K562 (cell line): ENCODE measurements at regions not wholly inside any gene's neighbourhood (a gene's known extent, or its start where the extent isn't known, plus 50 kb on each side); places are given as distances from the start of the nearest gene placed in this dataset.

Experiments used
- ATAC-seq: fragments of 200-7000 bp; cut with Tn5 transposase; 3 replicates; pipeline ENCODE4 v1.9.1; 2020; ENCODE audit warnings: moderate library complexity
- BruUV-seq: library from RNA; stranded (reverse); fragments of 400-500 nt; replicated peaks from 2 replicates; lab custom pipeline; 2021; lab: Mats Ljungman, UMichigan
- CTCF ChIA-PET: fragments of 300-600 bp; formaldehyde crosslinking; extraction: SDS; loops from one replicate; lab custom pipeline; 2021; ENCODE audit warnings: low intra/inter-chr PET ratio; lab: Yijun Ruan, JAX
- POLR2A ChIA-PET: fragments of 300-600, 350-650 bp; sonication (Branson Sonifier 250); formaldehyde crosslinking; extraction: SDS; loops from one replicate; lab custom pipeline; 2021; ENCODE audit warnings: antibody characterized with exemption, inconsistent platforms; lab: Yijun Ruan, JAX
- DNase-seq, 4 experiments: peaks; one replicate each; pipeline versions ENCODE4 v3.0.0 to v3.0.0-alpha.2; 2011 to 2018; ENCODE audit warnings: low spot score in 3 of 4, mixed read lengths in 3 of 4; ENCODE audit errors: extremely low read depth in 1 of 4
- FAIRE-seq: peaks from 2 replicates; lab custom pipeline; 2011; peaks lifted over from hg19 to GRCh38; lab: Jason Lieb, UNC
- H2AFZ ChIP-seq: 2 replicates; pipeline ENCODE4 v1.6.0; 2011; ENCODE audit warnings: low read depth, low read length, control low read depth, inconsistent platforms
- H3K27ac ChIP-seq: fragments of 200-600 bp; 3 replicates; pipeline ENCODE4 v1.8.0; 2011; ENCODE audit warnings: low read depth, mild to moderate bottlenecking, control low read depth, inconsistent platforms, low read length, moderate library complexity, mixed read lengths; ENCODE audit errors: extremely low read depth
- H3K27me3 ChIP-seq, 2 experiments: fragments of 300-600 bp in 1 of 2; 2 replicates in 1 of 2; 3 replicates in 1 of 2; pipeline versions ENCODE4 v1.6.0 to v1.8.0; 2011; ENCODE audit warnings: inconsistent platforms in 2 of 2, low read length in 2 of 2, mild to moderate bottlenecking in 1 of 2, mixed read lengths in 1 of 2, moderate library complexity in 1 of 2; ENCODE audit not compliant: control insufficient read depth in 2 of 2, insufficient read depth in 2 of 2
- H3K36me3 ChIP-seq: fragments of 300-600 bp; 3 replicates; pipeline ENCODE4 v1.8.0; 2011; ENCODE audit warnings: mild to moderate bottlenecking, low read length, inconsistent platforms; ENCODE audit not compliant: control insufficient read depth, insufficient read depth
- H3K4me1 ChIP-seq, 2 experiments: fragments of 200-600 bp in 1 of 2; replicated peaks in 1 of 2; 2 replicates in 1 of 2; 3 replicates in 1 of 2; pipeline versions ENCODE4 v1.5.1 to v1.8.0; 2011; ENCODE audit warnings: inconsistent platforms in 2 of 2, low read length in 2 of 2, mild to moderate bottlenecking in 1 of 2, mixed read lengths in 1 of 2, moderate library complexity in 1 of 2; ENCODE audit not compliant: control insufficient read depth in 2 of 2, insufficient read depth in 2 of 2
- H3K4me2 ChIP-seq: 2 replicates; pipeline ENCODE4 v1.6.1; 2011; ENCODE audit warnings: low read length, control low read depth, inconsistent platforms, mixed read lengths; ENCODE audit not compliant: insufficient read depth
- H3K4me3 ChIP-seq: fragments of 200-600 bp; sonication (generic), shearing (Covaris generic); 2 replicates; pipeline ENCODE4 v1.5.1; 2016; ENCODE audit warnings: control low read depth, inconsistent platforms
- H3K79me2 ChIP-seq: fragments of 200-600 bp; 3 replicates; pipeline ENCODE4 v1.8.0; 2011; ENCODE audit warnings: low read length, inconsistent platforms; ENCODE audit not compliant: control insufficient read depth, insufficient read depth
- H3K9ac ChIP-seq, 2 experiments: 2 replicates each; pipeline versions ENCODE4 v1.6.0 to v1.6.1; 2011; ENCODE audit warnings: low read depth in 2 of 2, low read length in 2 of 2, control low read depth in 1 of 2, inconsistent platforms in 1 of 2, mild to moderate bottlenecking in 1 of 2, mixed read lengths in 1 of 2; ENCODE audit not compliant: insufficient read depth in 1 of 2
- H3K9me1 ChIP-seq: one replicate; pipeline ENCODE4 v1.6.0; 2011; ENCODE audit warnings: inconsistent platforms, mild to moderate bottlenecking, low read length, moderate library complexity; ENCODE audit not compliant: control insufficient read depth, insufficient read depth
- H3K9me3 ChIP-seq: replicated peaks from 2 replicates; pipeline ENCODE4 v1.5.1; 2011; ENCODE audit warnings: low read depth, low read length, inconsistent platforms; ENCODE audit not compliant: control insufficient read depth, insufficient read depth
- H4K20me1 ChIP-seq: replicated peaks from 2 replicates; pipeline ENCODE4 v1.6.1; 2011; ENCODE audit warnings: low read length, inconsistent platforms, mixed read lengths; ENCODE audit not compliant: control insufficient read depth, insufficient read depth
- C11orf30 ChIP-seq: fragments of 450-650 bp; IDR thresholded peaks from 2 replicates; pipeline ENCODE4 v1.6.1; 2016; ENCODE audit warnings: low read depth, mild to moderate bottlenecking
- CHAMP1 ChIP-seq: fragments of 450-650 bp; IDR thresholded peaks from 2 replicates; pipeline ENCODE4 v1.6.1; 2016; ENCODE audit warnings: mild to moderate bottlenecking
- COPS2 ChIP-seq: fragments of 450-650 bp; conservative IDR thresholded peaks from 2 replicates; pipeline ENCODE4 v1.6.1; 2016; ENCODE audit warnings: mild to moderate bottlenecking, moderate library complexity
- CREM ChIP-seq: IDR thresholded peaks from 2 replicates; pipeline ENCODE4 v1.6.1; 2014; ENCODE audit warnings: antibody characterized with exemption, low read depth
- HEY1 ChIP-seq: fragments of 250-450 bp; sonication (Bioruptor Pico); IDR thresholded peaks from 2 replicates; pipeline ENCODE4 v1.5.0; 2020; ENCODE audit warnings: mild to moderate bottlenecking, moderate library complexity, borderline replicate concordance
- MLLT1 ChIP-seq, 2 experiments: fragments of 450-650 bp; IDR thresholded peaks; 2 replicates each; pipeline ENCODE4 v1.6.1; 2016
- MTA1 ChIP-seq: fragments of 450-650 bp; IDR thresholded peaks from 2 replicates; pipeline ENCODE4 v1.6.1; 2017; ENCODE audit warnings: borderline replicate concordance
- PHB ChIP-seq: fragments of 250-450 bp; sonication (Bioruptor Pico); IDR thresholded peaks from 2 replicates; pipeline ENCODE4 v1.5.0; 2021
- PRPF4 ChIP-seq: fragments of 200-400 bp; formaldehyde crosslinking; IDR thresholded peaks from one replicate; pipeline ENCODE4 v1.6.1; 2017; ENCODE audit warnings: low read length, low read depth, mild to moderate bottlenecking; ENCODE audit not compliant: insufficient read depth, poor library complexity, severe bottlenecking
- RAD51 ChIP-seq: fragments of 450-650 bp; IDR thresholded peaks from 2 replicates; pipeline ENCODE4 v1.7.1; 2016; ENCODE audit warnings: low read depth, mild to moderate bottlenecking, borderline replicate concordance
- TOE1 ChIP-seq, 2 experiments: fragments of 450-650 bp in 1 of 2; sonication (generic) in 1 of 2; formaldehyde crosslinking in 1 of 2; IDR thresholded peaks; 2 replicates each; pipeline versions ENCODE4 v1.7.1 to v1.8.0; 2016 to 2022; ENCODE audit warnings: borderline replicate concordance in 2 of 2, mild to moderate bottlenecking in 2 of 2, antibody characterized with exemption in 1 of 2, inconsistent platforms in 1 of 2, low read depth in 1 of 2, missing genetic modification reagents in 1 of 2, moderate library complexity in 1 of 2
- ZC3H11A ChIP-seq: IDR thresholded peaks from 2 replicates; pipeline ENCODE4 v1.6.1; 2012; ENCODE audit warnings: low read depth, low read length, improper control_type of control experiment
- ZNF518B ChIP-seq: fragments of 250-450 bp; sonication (Bioruptor Pico); IDR thresholded peaks from 2 replicates; pipeline ENCODE4 v1.5.0; 2021; ENCODE audit warnings: mild to moderate bottlenecking, moderate library complexity
- WGBS: fragments of 100-300 bp; shearing (Covaris generic); methylation state at CpG from one replicate; pipeline ENCODE4 v1.1.6; 2016; ENCODE audit warnings: low coverage, mixed read lengths; ENCODE audit not compliant: insufficient coverage; ENCODE audit errors: missing lambda C conversion rate; 5-methylcytosine and 5-hydroxymethylcytosine counted together
- in situ Hi-C: fragments of 300-500 bp; cut with MboI; formaldehyde crosslinking; loops from 4 replicates; pipeline ENCODE4 v1.15.0; 2018; ENCODE audit warnings: inconsistent platforms, mixed read lengths
- intact Hi-C: fragments of 100-400 bp; cut with micrococcal nuclease; formaldehyde crosslinking; loops from 2 replicates; pipeline ENCODE4 v1.14.2; 2022
- TF ChIP-seq, protein P1 (sequence below): fragments of 250-450 bp; sonication (Bioruptor Pico); IDR thresholded peaks from 2 replicates; pipeline ENCODE4 v1.5.0; 2022; ENCODE audit warnings: mild to moderate bottlenecking

GRCh38 chr1:87523466-87523865 lies 194.8 kb downstream of the LMO4 start:
- H3K36me3 ChIP-seq, result no peaks in the 10 kb centered on the region
- intact Hi-C loops (no loop called here), in situ Hi-C loops (no loop called here)
- no peaks in the 10 kb centered on the region for H4K20me1 ChIP-seq
- WGBS, result 0% methylated on average over 3 of the region's 3 CpGs
- H3K27me3 ChIP-seq, result peaks cover 0 to 8% of the 10 kb centered on the region in 2 experiments; a peak in 2 of 5 replicates
- FAIRE-seq (no peak), DNase-seq (no peak), ATAC-seq (no peak)
- no peak overlapping the region for H2AFZ ChIP-seq
- no peaks in the 10 kb centered on the region for H3K9me3 ChIP-seq
- no TSS peak for BruUV-seq
- H3K4me1 ChIP-seq, result no peaks in the 10 kb centered on the region
- H3K27ac ChIP-seq, result no peak overlapping the region
- no peak overlapping the region for H3K4me2 ChIP-seq
- H3K4me3 ChIP-seq, result no peak overlapping the region
- ChIA-PET POLR2A (no interaction called here), CTCF (no interaction called here)
- H3K9ac ChIP-seq, result no peak overlapping the region
- no peaks in the 10 kb centered on the region for H3K79me2 ChIP-seq
- no peaks in the 10 kb centered on the region for H3K9me1 ChIP-seq
- TF ChIP-seq MTA1 (no peak), HEY1 (CRISPR knock-in tag) (no peak), PHB (CRISPR knock-in tag) (no peak), ZNF518B (CRISPR knock-in tag) (no peak), MLLT1 (IDR thresholded peaks at IDR 0.05) (no peak), PRPF4 (no peak), ZC3H11A (no peak), CREM (no peak), CHAMP1 (no peak), COPS2 (no peak), TOE1 (IDR thresholded peaks at IDR 0.05; ENCODE audit: borderline replicate concordance) (no peak), TOE1 (CRISPR knock-in tag; IDR thresholded peaks at IDR 0.05; ENCODE audit: borderline replicate concordance, low read depth) (no peak), RAD51 (no peak), C11orf30 (no peak)
- TF ChIP-seq, protein P1, sequence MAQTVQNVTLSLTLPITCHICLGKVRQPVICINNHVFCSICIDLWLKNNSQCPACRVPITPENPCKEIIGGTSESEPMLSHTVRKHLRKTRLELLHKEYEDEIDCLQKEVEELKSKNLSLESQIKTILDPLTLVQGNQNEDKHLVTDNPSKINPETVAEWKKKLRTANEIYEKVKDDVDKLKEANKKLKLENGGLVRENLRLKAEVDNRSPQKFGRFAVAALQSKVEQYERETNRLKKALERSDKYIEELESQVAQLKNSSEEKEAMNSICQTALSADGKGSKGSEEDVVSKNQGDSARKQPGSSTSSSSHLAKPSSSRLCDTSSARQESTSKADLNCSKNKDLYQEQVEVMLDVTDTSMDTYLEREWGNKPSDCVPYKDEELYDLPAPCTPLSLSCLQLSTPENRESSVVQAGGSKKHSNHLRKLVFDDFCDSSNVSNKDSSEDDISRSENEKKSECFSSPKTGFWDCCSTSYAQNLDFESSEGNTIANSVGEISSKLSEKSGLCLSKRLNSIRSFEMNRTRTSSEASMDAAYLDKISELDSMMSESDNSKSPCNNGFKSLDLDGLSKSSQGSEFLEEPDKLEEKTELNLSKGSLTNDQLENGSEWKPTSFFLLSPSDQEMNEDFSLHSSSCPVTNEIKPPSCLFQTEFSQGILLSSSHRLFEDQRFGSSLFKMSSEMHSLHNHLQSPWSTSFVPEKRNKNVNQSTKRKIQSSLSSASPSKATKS (CRISPR knock-in tag), result no peak
